GM20000 (cell line): ENCODE measurements at regions not wholly inside any gene's neighbourhood (a gene's known extent, or its start where the extent isn't known, plus 50 kb on each side); places are given as distances from the start of the nearest gene placed in this dataset.
"Not testable (repeated sequence)": the region's sequence is repeated elsewhere in the genome, so short reads cannot be mapped to it uniquely, and the experiment has no call there.

Source experiments
- DNase-seq: peaks from one replicate; pipeline ENCODE4 v3.0.0; 2012; ENCODE audit warnings: low spot score
- CTCF ChIP-seq: IDR thresholded peaks from 2 replicates; pipeline ENCODE4 v1.5.1; 2012; ENCODE audit warnings: mild to moderate bottlenecking, control low read depth; ENCODE audit errors: extremely low read depth, missing control alignments

- TF ChIP-seq CTCF = no peak
Observed at GRCh38 chr5:38134810-38135209, 123.5 kb upstream of the EGFLAM start.

GRCh38 chr5:38134294-38134693, 124.1 kb upstream of the EGFLAM start:
- DNase-seq = not testable (repeated sequence)

More at GRCh38 chr5:38134810-38135209, 123.5 kb upstream of the EGFLAM start:
- DNase-seq = no peak

- DNase-seq = no peak
Observed at GRCh38 chr5:38131686-38132085, 126.7 kb upstream of the EGFLAM start.

GRCh38 chr5:38124321-38124720, 134.0 kb upstream of the EGFLAM start:
- TF ChIP-seq CTCF = no peak
- DNase-seq = no peak

More at GRCh38 chr5:38131686-38132085, 126.7 kb upstream of the EGFLAM start:
- no peak for TF ChIP-seq CTCF

- no peak for DNase-seq
- no peak for TF ChIP-seq CTCF
Observed at GRCh38 chr5:38121420-38121819, 136.9 kb upstream of the EGFLAM start.

GRCh38 chr5:38119836-38120235, 138.5 kb upstream of the EGFLAM start:
- TF ChIP-seq CTCF = no peak

GRCh38 chr5:38117784-38118479, 140.4 kb upstream of the EGFLAM start:
- TF ChIP-seq CTCF = no peak
- DNase-seq = no peak

More at GRCh38 chr5:38119836-38120235, 138.5 kb upstream of the EGFLAM start:
- DNase-seq = no peak

- DNase-seq = no peak
- no peak for TF ChIP-seq CTCF
Observed at GRCh38 chr5:38115318-38115827, 143.0 kb upstream of the EGFLAM start.
